HEK293 (cell line): ENCODE measurements at regions not wholly inside any gene's neighbourhood (a gene's known extent, or its start where the extent isn't known, plus 50 kb on each side); places are given as distances from the start of the nearest gene placed in this dataset.

ENCODE experiments used
- AEBP2 ChIP-seq: fragments of 450-650 bp; formaldehyde crosslinking; IDR thresholded peaks from 2 replicates; pipeline ENCODE4 v1.5.1; 2016; ENCODE audit warnings: missing biosample characterization, missing genetic modification characterization, borderline replicate concordance
- CTCF ChIP-seq: fragments of 450-650 bp; formaldehyde crosslinking; IDR thresholded peaks from 2 replicates; pipeline ENCODE4 v1.5.1; 2016; ENCODE audit warnings: missing biosample characterization, missing genetic modification characterization
- PATZ1 ChIP-seq: fragments of 450-650 bp; formaldehyde crosslinking; IDR thresholded peaks from 2 replicates; pipeline ENCODE4 v1.5.1; 2016; ENCODE audit warnings: missing biosample characterization, missing genetic modification characterization
- SP7 ChIP-seq: fragments of 450-650 bp; formaldehyde crosslinking; IDR thresholded peaks from 2 replicates; pipeline ENCODE4 v1.5.1; 2016; ENCODE audit warnings: missing biosample characterization, missing genetic modification characterization
- YY1 ChIP-seq: fragments of 450-650 bp; formaldehyde crosslinking; IDR thresholded peaks from 2 replicates; pipeline ENCODE4 v1.5.1; 2018; ENCODE audit warnings: missing biosample characterization, missing genetic modification characterization
- ZBTB26 ChIP-seq: fragments of 450-650 bp; formaldehyde crosslinking; optimal IDR thresholded peaks from 2 replicates; pipeline ENCODE3; 2016; ENCODE audit warnings: missing biosample characterization, mild to moderate bottlenecking, missing genetic modification characterization
- ZBTB49 ChIP-seq: fragments of 450-650 bp; formaldehyde crosslinking; IDR thresholded peaks from 2 replicates; pipeline ENCODE4 v1.5.1; 2016; ENCODE audit warnings: missing biosample characterization, missing genetic modification characterization, low read depth
- ZBTB8A ChIP-seq: fragments of 450-650 bp; formaldehyde crosslinking; IDR thresholded peaks from 2 replicates; pipeline ENCODE4 v1.5.1; 2016; ENCODE audit warnings: missing biosample characterization, missing genetic modification characterization
- ZNF114 ChIP-seq: fragments of 450-650 bp; formaldehyde crosslinking; IDR thresholded peaks from 2 replicates; pipeline ENCODE4 v1.5.0; 2017; ENCODE audit warnings: missing biosample characterization, missing genetic modification characterization
- ZNF175 ChIP-seq: fragments of 450-650 bp; formaldehyde crosslinking; IDR thresholded peaks from 2 replicates; pipeline ENCODE4 v1.5.1; 2016; ENCODE audit warnings: missing biosample characterization, missing genetic modification characterization
- ZNF274 ChIP-seq, 2 experiments: fragments of 200-500 bp in 1 of 2; fragments of 450-650 bp in 1 of 2; sonication (Bioruptor generic) in 1 of 2; formaldehyde crosslinking in 1 of 2; IDR thresholded peaks; 2 replicates each; pipeline versions ENCODE4 v1.5.1 to v1.6.1; 2014 to 2016; ENCODE audit warnings: borderline replicate concordance in 1 of 2, inconsistent platforms in 1 of 2, low read length in 1 of 2, missing biosample characterization in 1 of 2, missing genetic modification characterization in 1 of 2
- ZNF280D ChIP-seq: fragments of 450-650 bp; formaldehyde crosslinking; IDR thresholded peaks from 2 replicates; pipeline ENCODE4 v1.5.1; 2016; ENCODE audit warnings: missing biosample characterization, missing genetic modification characterization
- ZNF549 ChIP-seq: fragments of 450-650 bp; IDR thresholded peaks from 2 replicates; pipeline ENCODE4 v1.5.1; 2018; ENCODE audit warnings: missing biosample characterization, missing genetic modification characterization, mild to moderate bottlenecking, inconsistent platforms, moderate library complexity

- no peak for TF ChIP-seq ZNF280D
- TF ChIP-seq PATZ1 (tag by site-specific recombination), result no peak
- TF ChIP-seq SP7 (tag by site-specific recombination), result no peak
- TF ChIP-seq CTCF, result no peak
- TF ChIP-seq YY1 (tag by site-specific recombination), result no peak
- no peak for TF ChIP-seq ZBTB49 (tag by site-specific recombination)
- no peak for TF ChIP-seq ZNF114 (tag by site-specific recombination)
- no peak for TF ChIP-seq ZNF549 (tag by site-specific recombination)
- TF ChIP-seq AEBP2 (tag by site-specific recombination), result no peak
- TF ChIP-seq ZBTB26, result no peak
- no peak for TF ChIP-seq ZNF175 (tag by site-specific recombination)
- no peak for TF ChIP-seq ZBTB8A
- no peak for TF ChIP-seq ZNF274 (IDR thresholded peaks at IDR 0.05; ENCODE audit: low read length)
- TF ChIP-seq ZNF274 (tag by site-specific recombination; IDR thresholded peaks at IDR 0.05; ENCODE audit: borderline replicate concordance), result no peak
Measured at GRCh38 chr9:21607576-21607975, 125.5 kb upstream of the IFNE start.
